T-cell (primary cell): ENCODE measurements at regions not wholly inside any gene's neighbourhood (a gene's known extent, or its start where the extent isn't known, plus 50 kb on each side); places are given as distances from the start of the nearest gene placed in this dataset.
"Not testable (repeated sequence)": the region's sequence is repeated elsewhere in the genome, so short reads cannot be mapped to it uniquely, and the experiment has no call there.

Source experiments
- ATAC-seq, 4 experiments: fragments of 200-7000 bp in 3 of 4; fragments of 150-1000 bp in 1 of 4; cut with Tn5 transposase; replicated peaks in 1 of 4; 1 replicate in 3 of 4; 2 replicates in 1 of 4; pipeline ENCODE4 v1.10.0; 2021; ENCODE audit warnings: moderate library complexity in 3 of 4, mild to moderate bottlenecking in 2 of 4, moderate number of reproducible peaks in 1 of 4
- CTCF ChIA-PET, 2 donors: fragments of 300-600 bp; sonication (Branson Sonifier 250); formaldehyde crosslinking; loops; one replicate each; lab custom pipeline; 2022; ENCODE audit warnings: antibody characterized with exemption in 2 of 2; lab: Charles Lee
- POLR2A ChIA-PET, 2 donors: fragments of 300-600 bp; sonication (Branson Sonifier 250); formaldehyde crosslinking; loops; one replicate each; lab custom pipeline; 2022; ENCODE audit warnings: antibody characterized with exemption in 2 of 2; lab: Charles Lee
- DNase-seq, 35 experiments: peaks; one replicate each; pipeline versions ENCODE4 v3.0.0 to v3.0.0-alpha.2; 2013 to 2023
- H3K27ac ChIP-seq: one replicate; pipeline ENCODE4 v1.5.1; 2013; ENCODE audit warnings: low read length
- H3K27me3 ChIP-seq, 2 experiments: replicated peaks in 1 of 2; 1 replicate in 1 of 2; 2 replicates in 1 of 2; pipeline versions ENCODE4 v1.6.1 to v1.7.0; 2013; ENCODE audit warnings: low read length in 1 of 2, mixed read lengths in 1 of 2; ENCODE audit not compliant: control insufficient read depth in 2 of 2, insufficient read depth in 2 of 2; ENCODE audit errors: extremely low read depth in 1 of 2
- H3K36me3 ChIP-seq, 2 donors: 1 replicate in 1 of 2; 2 replicates in 1 of 2; pipeline versions ENCODE4 v1.6.1 to v1.7.0; 2013; ENCODE audit warnings: low read length in 1 of 2; ENCODE audit not compliant: control insufficient read depth in 2 of 2, insufficient read depth in 1 of 2; ENCODE audit errors: extremely low read depth in 1 of 2
- H3K4me1 ChIP-seq, 2 experiments: 1 replicate in 1 of 2; 2 replicates in 1 of 2; pipeline versions ENCODE4 v1.6.1 to v1.7.0; 2013; ENCODE audit warnings: low read length in 2 of 2, mixed read lengths in 1 of 2; ENCODE audit not compliant: insufficient read depth in 2 of 2, control insufficient read depth in 1 of 2; ENCODE audit errors: extremely low read depth in 1 of 2
- H3K4me3 ChIP-seq, 2 donors: 1 replicate in 1 of 2; 2 replicates in 1 of 2; pipeline versions ENCODE4 v1.5.1 to v1.7.0; 2013; ENCODE audit warnings: mild to moderate bottlenecking in 2 of 2, low read length in 1 of 2, moderate library complexity in 1 of 2; ENCODE audit not compliant: control insufficient read depth in 1 of 2; ENCODE audit errors: extremely low read depth in 1 of 2
- H3K9me3 ChIP-seq: 2 replicates; pipeline ENCODE4 v1.7.0; 2013
- H3K27ac Mint-ChIP-seq, 2 donors: one replicate each; pipeline ENCODE4 v1.8.0; 2020 to 2021; ENCODE audit warnings: mild to moderate bottlenecking in 2 of 2, mixed read lengths in 2 of 2
- H3K27me3 Mint-ChIP-seq, 2 donors: one replicate each; pipeline ENCODE4 v1.8.0; 2021 to 2022; ENCODE audit warnings: mixed read lengths in 2 of 2
- H3K36me3 Mint-ChIP-seq: one replicate; pipeline ENCODE4 v1.8.0; 2021; ENCODE audit warnings: mixed read lengths
- H3K4me1 Mint-ChIP-seq, 3 donors: one replicate each; pipeline ENCODE4 v1.8.0; 2020 to 2022; ENCODE audit warnings: mixed read lengths in 3 of 3, mild to moderate bottlenecking in 1 of 3
- H3K4me3 Mint-ChIP-seq, 3 donors: one replicate each; pipeline ENCODE4 v1.8.0; 2020 to 2022; ENCODE audit warnings: mild to moderate bottlenecking in 3 of 3, mixed read lengths in 3 of 3, moderate library complexity in 3 of 3
- H3K9me3 Mint-ChIP-seq, 3 donors: one replicate each; pipeline ENCODE4 v1.8.0; 2020 to 2022; ENCODE audit warnings: mixed read lengths in 3 of 3
- WGBS: methylation state at CpG from one replicate; pipeline ENCODE4 v1.1.5; 2013; ENCODE audit warnings: missing lambda C conversion rate; ENCODE audit not compliant: insufficient coverage; 5-methylcytosine and 5-hydroxymethylcytosine counted together

DNA sequence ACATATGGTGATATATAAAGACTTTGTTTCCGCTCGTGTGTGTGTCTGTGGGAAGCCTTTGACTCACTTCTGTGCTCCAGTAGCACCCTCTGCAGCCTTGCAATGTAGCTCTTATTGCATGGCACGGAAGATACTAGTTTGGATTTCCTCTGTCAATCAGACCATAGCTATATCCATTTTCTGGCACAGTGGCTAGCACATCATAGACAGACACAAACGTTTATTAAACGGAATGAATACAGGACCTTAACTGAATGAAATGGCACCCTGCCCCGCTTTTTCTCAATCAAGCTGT, 124.0 kb upstream of the PTPN20 start:
- H3K4me1 ChIP-seq = peaks cover 0 to 4% of the 10 kb centered on the region in 2 experiments
- CTCF ChIA-PET = no interaction called here

DNA sequence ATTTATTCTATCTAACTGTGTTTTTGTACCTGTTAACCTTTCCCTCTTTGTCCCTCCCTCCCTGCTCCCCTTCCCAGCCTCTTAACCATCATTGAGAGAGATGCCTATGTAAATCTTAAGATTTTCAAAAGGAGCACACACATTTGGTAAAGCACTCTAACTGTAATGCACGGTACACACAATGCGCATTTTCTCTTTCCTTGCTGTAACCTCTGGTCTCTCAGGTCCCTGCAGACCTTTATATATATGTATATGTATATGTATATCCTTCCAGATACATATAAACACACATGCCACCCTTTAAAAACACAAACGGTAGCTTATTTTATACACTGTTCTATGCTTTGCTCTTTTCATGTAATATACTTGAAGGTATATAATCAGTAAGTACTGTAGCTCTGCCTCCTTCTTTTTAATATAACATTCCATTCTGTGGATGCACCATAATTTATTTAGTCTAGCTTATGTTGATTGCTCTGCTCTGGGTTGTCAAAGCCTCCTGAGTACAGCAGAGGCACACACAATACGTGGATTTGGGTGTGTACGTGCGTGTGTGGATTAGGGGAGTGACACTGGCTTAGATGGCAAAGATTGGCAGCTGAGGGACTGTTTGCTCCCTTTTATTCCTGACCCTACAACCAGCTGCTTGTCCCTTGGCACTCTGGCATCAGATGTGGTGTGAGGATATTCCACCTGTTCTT, 118.4 kb upstream of the PTPN20 start:
- ATAC-seq, CTCF ChIA-PET, H3K9me3 Mint-ChIP-seq, H3K4me3 ChIP-seq, H3K36me3 Mint-ChIP-seq, POLR2A ChIA-PET, H3K4me1 Mint-ChIP-seq, H3K27ac ChIP-seq, DNase-seq, H3K9me3 ChIP-seq, H3K27me3 Mint-ChIP-seq, H3K4me1 ChIP-seq, H3K36me3 ChIP-seq, H3K27ac Mint-ChIP-seq, H3K27me3 ChIP-seq, H3K4me3 Mint-ChIP-seq: not testable (repeated sequence)
- WGBS = no CpG with 5 or more reads among the region's 6 CpGs

More for the DNA sequence above, 124.0 kb upstream of the PTPN20 start:
- POLR2A ChIA-PET = no interaction called here
- H3K27ac Mint-ChIP-seq = peak overlapping the region; percentile 71 to 92
- no peaks in the 10 kb centered on the region for H3K9me3 Mint-ChIP-seq
- Histone ChIP-seq H3K36me3 (no peaks in the 10 kb centered on the region), H3K9me3 (no peaks in the 10 kb centered on the region), H3K27ac (no peak overlapping the region), H3K27me3 (no peaks in the 10 kb centered on the region), H3K4me3 (peak overlapping the region; percentile 54 to 82)
- H3K4me1 Mint-ChIP-seq = peaks cover 3 to 6% (median 4%) of the 10 kb centered on the region in 3 donors
- H3K36me3 Mint-ChIP-seq = no peaks in the 10 kb centered on the region
- peak; percentile 57 to 77 (median 74) for ATAC-seq
- H3K4me3 Mint-ChIP-seq = peak overlapping the region; percentile 78 to 90 (median 87)
- DNase-seq = peak in 11 of 35 experiments; percentile 1 to 43 (median 18)
- no CpG with 5 or more reads among the region's 6 CpGs for WGBS
- H3K27me3 Mint-ChIP-seq = no peaks in the 10 kb centered on the region

DNA sequence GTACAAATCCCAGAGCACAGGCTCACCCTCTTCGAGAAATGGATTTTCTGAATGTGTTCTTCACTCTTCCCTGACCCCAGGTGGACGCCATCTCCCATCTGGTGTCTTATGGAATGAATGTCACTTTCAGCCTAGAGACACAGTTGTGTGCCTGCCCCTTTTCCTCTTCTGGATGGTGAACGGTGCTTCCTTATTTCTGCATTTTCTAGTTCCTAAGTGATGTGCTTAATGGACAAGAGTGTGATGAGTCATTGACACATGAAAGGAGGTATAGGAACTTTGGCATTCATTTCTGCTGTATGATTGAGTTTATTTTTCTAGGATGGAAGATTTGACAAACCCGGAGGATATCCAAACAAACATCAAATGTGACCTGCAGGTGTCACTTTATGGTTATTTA, 114.9 kb upstream of the PTPN20 start:
- peaks cover 24% of the 10 kb centered on the region for H3K36me3 Mint-ChIP-seq
- ATAC-seq, H3K4me3 ChIP-seq, CTCF ChIA-PET, H3K4me1 Mint-ChIP-seq, H3K27me3 Mint-ChIP-seq, H3K36me3 ChIP-seq, H3K27ac Mint-ChIP-seq, H3K9me3 ChIP-seq, H3K27me3 ChIP-seq, H3K4me3 Mint-ChIP-seq, H3K9me3 Mint-ChIP-seq, H3K27ac ChIP-seq, POLR2A ChIA-PET, H3K4me1 ChIP-seq, DNase-seq: not testable (repeated sequence)
- WGBS = no CpG with 5 or more reads among the region's 4 CpGs

DNA sequence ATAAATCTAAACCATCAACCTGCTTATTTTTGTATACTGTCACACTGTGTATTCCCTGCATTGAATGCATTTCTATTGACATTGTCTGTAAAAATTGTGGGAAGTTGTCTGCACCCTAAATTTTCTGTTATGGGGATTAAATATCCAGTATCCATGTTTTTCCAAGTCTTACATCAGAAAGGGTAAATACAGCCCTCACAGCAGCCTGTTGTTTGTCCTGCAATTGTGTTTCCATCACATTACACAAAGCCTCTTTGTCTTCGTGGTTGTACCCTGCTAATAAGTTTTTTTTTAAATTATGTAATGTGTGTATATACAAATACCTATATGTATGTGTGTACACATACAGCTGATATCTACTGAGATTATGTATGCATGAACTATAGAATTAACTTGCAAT, 109.2 kb upstream of the PTPN20 start:
- ATAC-seq, H3K4me1 ChIP-seq, H3K36me3 ChIP-seq, H3K9me3 Mint-ChIP-seq, H3K9me3 ChIP-seq, H3K27ac ChIP-seq, H3K4me3 Mint-ChIP-seq, DNase-seq, CTCF ChIA-PET, H3K4me1 Mint-ChIP-seq, H3K27ac Mint-ChIP-seq, POLR2A ChIA-PET, H3K27me3 ChIP-seq, H3K27me3 Mint-ChIP-seq, H3K4me3 ChIP-seq: not testable (repeated sequence)
- H3K36me3 Mint-ChIP-seq = peaks cover 27% of the 10 kb centered on the region
- no CpG with 5 or more reads among the region's 1 CpG for WGBS

DNA sequence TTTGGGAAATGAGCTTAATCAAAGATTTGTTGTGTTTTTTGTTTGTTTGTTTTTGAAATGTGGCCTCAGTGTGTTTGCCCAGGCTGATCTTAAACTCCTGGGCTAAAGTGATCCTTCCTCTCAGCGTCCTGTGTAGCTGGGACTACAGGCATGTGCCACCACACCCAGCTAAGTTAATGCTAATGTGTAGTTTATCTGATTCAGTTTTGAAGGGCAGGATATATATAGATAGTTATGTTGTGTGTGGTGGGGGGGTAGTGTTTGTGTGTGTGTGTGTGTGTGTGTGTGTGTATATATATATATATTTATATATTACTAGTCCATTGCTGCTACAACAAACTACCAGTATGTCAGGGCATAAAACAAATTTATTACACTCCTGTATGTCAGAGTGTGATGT, 108.1 kb upstream of the PTPN20 start:
- H3K27me3 ChIP-seq, POLR2A ChIA-PET, H3K27ac Mint-ChIP-seq, H3K9me3 ChIP-seq, H3K36me3 ChIP-seq, H3K27me3 Mint-ChIP-seq, H3K4me1 Mint-ChIP-seq, H3K9me3 Mint-ChIP-seq, H3K4me1 ChIP-seq, CTCF ChIA-PET, H3K4me3 ChIP-seq, DNase-seq, H3K4me3 Mint-ChIP-seq, ATAC-seq, H3K27ac ChIP-seq: not testable (repeated sequence)
- peaks cover 25% of the 10 kb centered on the region for H3K36me3 Mint-ChIP-seq
- no CpG with 5 or more reads among the region's 1 CpG for WGBS

DNA sequence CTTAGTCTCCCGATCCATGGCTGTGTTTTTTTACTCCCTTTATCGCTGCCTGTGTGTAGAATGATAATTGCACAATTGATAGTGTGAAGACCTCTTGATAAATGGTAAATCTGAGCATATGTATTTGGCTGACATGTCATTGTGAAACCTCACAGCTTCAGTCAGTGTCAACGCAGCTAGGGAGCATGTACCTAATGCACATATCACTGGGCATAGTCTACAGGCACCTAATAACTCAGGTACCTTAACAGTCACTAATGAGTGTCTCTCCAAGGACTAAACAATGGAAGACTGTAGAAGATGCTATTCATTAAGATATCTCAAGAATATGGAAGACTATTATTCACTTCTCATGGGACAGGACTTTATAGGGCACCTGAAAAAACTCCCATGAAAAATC, 101.0 kb upstream of the PTPN20 start:
- POLR2A ChIA-PET, H3K4me3 ChIP-seq, H3K36me3 Mint-ChIP-seq, H3K27ac Mint-ChIP-seq, H3K4me1 ChIP-seq, CTCF ChIA-PET, H3K9me3 ChIP-seq, H3K27ac ChIP-seq, H3K4me3 Mint-ChIP-seq, DNase-seq, H3K9me3 Mint-ChIP-seq, H3K27me3 ChIP-seq, ATAC-seq, H3K4me1 Mint-ChIP-seq, H3K36me3 ChIP-seq, H3K27me3 Mint-ChIP-seq: not testable (repeated sequence)
- WGBS = no CpG with 5 or more reads among the region's 3 CpGs

DNA sequence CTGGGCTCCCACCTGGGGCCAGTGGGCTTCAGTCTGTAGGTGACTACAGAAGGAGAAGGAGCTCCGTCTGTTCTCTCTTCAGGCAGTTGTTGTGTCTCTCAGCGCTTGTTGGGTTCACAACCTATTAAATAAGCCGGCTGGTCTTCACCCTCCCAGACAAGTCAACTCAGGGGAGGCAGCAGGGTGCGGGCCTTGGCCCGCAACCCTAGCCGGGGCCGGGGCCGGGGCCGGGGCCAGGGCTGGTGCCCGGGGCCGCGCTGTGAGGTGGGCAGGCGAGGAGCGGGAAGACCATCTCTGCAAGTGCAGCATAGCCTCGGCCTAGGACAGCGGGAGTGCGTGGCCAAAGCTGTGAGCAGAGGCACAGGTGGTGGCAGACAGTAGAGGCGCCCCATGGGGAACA, 95.1 kb upstream of the PTPN20 start:
- WGBS = no CpG with 5 or more reads among the region's 18 CpGs
- DNase-seq, H3K4me1 Mint-ChIP-seq, ATAC-seq, H3K4me3 Mint-ChIP-seq, H3K27ac ChIP-seq, POLR2A ChIA-PET, H3K27me3 ChIP-seq, H3K36me3 ChIP-seq, H3K4me3 ChIP-seq, H3K36me3 Mint-ChIP-seq, H3K9me3 ChIP-seq, H3K27ac Mint-ChIP-seq, H3K27me3 Mint-ChIP-seq, H3K9me3 Mint-ChIP-seq, H3K4me1 ChIP-seq, CTCF ChIA-PET: not testable (repeated sequence)
